Trophoblast cell (in vitro differentiated cells and primary cell): ENCODE measurements at regions not wholly inside any gene's neighbourhood (a gene's known extent, or its start where the extent isn't known, plus 50 kb on each side); places are given as distances from the start of the nearest gene placed in this dataset.

ENCODE experiments used
- DNase-seq, 2 donors: peaks; one replicate each; pipeline ENCODE4 v3.0.0-alpha.2; 2016
- H2AFZ ChIP-seq: 2 replicates; pipeline ENCODE4 v1.6.1; 2013; ENCODE audit warnings: low read length, moderate library complexity, mild to moderate bottlenecking; ENCODE audit not compliant: insufficient read depth, poor library complexity
- H2AK5ac ChIP-seq: 2 replicates; pipeline ENCODE4 v1.6.1; 2013; ENCODE audit warnings: mild to moderate bottlenecking, low read length
- H2BK120ac ChIP-seq: 2 replicates; pipeline ENCODE4 v1.6.1; 2013; ENCODE audit warnings: low read length, mild to moderate bottlenecking, moderate library complexity; ENCODE audit not compliant: insufficient read depth, poor library complexity
- H2BK12ac ChIP-seq: 2 replicates; pipeline ENCODE4 v1.6.1; 2013; ENCODE audit warnings: mild to moderate bottlenecking, low read length, moderate library complexity
- H2BK5ac ChIP-seq: 2 replicates; pipeline ENCODE4 v1.6.1; 2013; ENCODE audit warnings: low read length, low read depth, moderate library complexity, mild to moderate bottlenecking; ENCODE audit not compliant: poor library complexity
- H3K14ac ChIP-seq: 2 replicates; pipeline ENCODE4 v1.6.1; 2013; ENCODE audit warnings: mild to moderate bottlenecking, low read length
- H3K18ac ChIP-seq: 2 replicates; pipeline ENCODE4 v1.6.1; 2013; ENCODE audit warnings: mild to moderate bottlenecking, low read length
- H3K23ac ChIP-seq: 2 replicates; pipeline ENCODE4 v1.6.1; 2013; ENCODE audit warnings: low read length
- H3K27ac ChIP-seq: 2 replicates; pipeline ENCODE4 v1.5.1; 2013; ENCODE audit warnings: low read depth, mild to moderate bottlenecking, inconsistent platforms, low read length, moderate library complexity
- H3K27me3 ChIP-seq: 2 replicates; pipeline ENCODE4 v1.6.1; 2013; ENCODE audit warnings: inconsistent platforms, mild to moderate bottlenecking, low read length, moderate library complexity; ENCODE audit not compliant: insufficient read depth
- H3K36me3 ChIP-seq, 2 experiments: 1 replicate in 1 of 2; 2 replicates in 1 of 2; pipeline ENCODE4 v1.6.1; 2013; ENCODE audit warnings: low read length in 2 of 2, mild to moderate bottlenecking in 2 of 2, moderate library complexity in 1 of 2; ENCODE audit not compliant: insufficient read depth in 2 of 2, control insufficient read depth in 1 of 2
- H3K4ac ChIP-seq: 2 replicates; pipeline ENCODE4 v1.6.1; 2013; ENCODE audit warnings: low read depth, mild to moderate bottlenecking, low read length, moderate library complexity
- H3K4me1 ChIP-seq, 2 experiments: 1 replicate in 1 of 2; 2 replicates in 1 of 2; pipeline ENCODE4 v1.6.1; 2013; ENCODE audit warnings: low read length in 2 of 2, mild to moderate bottlenecking in 2 of 2, moderate library complexity in 1 of 2; ENCODE audit not compliant: insufficient read depth in 2 of 2, control insufficient read depth in 1 of 2
- H3K4me2 ChIP-seq: 2 replicates; pipeline ENCODE4 v1.6.1; 2013; ENCODE audit warnings: inconsistent platforms, mild to moderate bottlenecking, low read length, moderate library complexity
- H3K4me3 ChIP-seq: 2 replicates; pipeline ENCODE4 v1.5.1; 2013; ENCODE audit warnings: mild to moderate bottlenecking, low read depth, low read length, inconsistent platforms
- H3K79me1 ChIP-seq: one replicate; pipeline ENCODE4 v1.6.1; 2013; ENCODE audit warnings: low read length
- H3K79me2 ChIP-seq: 2 replicates; pipeline ENCODE4 v1.6.1; 2013; ENCODE audit warnings: low read length, mild to moderate bottlenecking; ENCODE audit not compliant: control insufficient read depth, insufficient read depth, poor library complexity
- H3K9ac ChIP-seq: 2 replicates; pipeline ENCODE4 v1.6.1; 2013; ENCODE audit warnings: mild to moderate bottlenecking, low read length
- H3K9me3 ChIP-seq: 2 replicates; pipeline ENCODE4 v1.6.1; 2013; ENCODE audit warnings: low read depth, mild to moderate bottlenecking, control low read depth, inconsistent platforms, low read length; ENCODE audit not compliant: insufficient read depth
- H4K12ac ChIP-seq: 2 replicates; pipeline ENCODE4 v1.6.1; 2013; ENCODE audit warnings: low read depth, mild to moderate bottlenecking, low read length, moderate library complexity
- H4K8ac ChIP-seq: 2 replicates; pipeline ENCODE4 v1.6.1; 2013; ENCODE audit warnings: low read depth, mild to moderate bottlenecking, low read length, moderate library complexity
- H4K91ac ChIP-seq: one replicate; pipeline ENCODE4 v1.6.1; 2013; ENCODE audit warnings: low read depth, mild to moderate bottlenecking, low read length, moderate library complexity
- WGBS: extraction: QIAGEN DNeasy Blood & Tissue Kit; methylation state at CpG from one replicate; pipeline ENCODE4 v1.1.7; 2013; ENCODE audit warnings: missing lambda C conversion rate; ENCODE audit not compliant: insufficient read length, insufficient coverage; ENCODE audit errors: extremely low coverage; 5-methylcytosine and 5-hydroxymethylcytosine counted together

GRCh38 chr5:116769470-116769869 lies 194.8 kb upstream of the SEMA6A start:
- peak overlapping the region; percentile 70 for H2BK120ac ChIP-seq
- no peak overlapping the region for H3K4me3 ChIP-seq
- no peaks in the 10 kb centered on the region for H3K9me3 ChIP-seq
- no peak overlapping the region for H4K12ac ChIP-seq
- peaks cover 0 to 10% of the 10 kb centered on the region in 2 experiments for H3K4me1 ChIP-seq
- H3K23ac ChIP-seq: no peak overlapping the region
- H3K14ac ChIP-seq: no peak overlapping the region
- H4K91ac ChIP-seq: no peak overlapping the region
- no peak for DNase-seq
- no peak overlapping the region for H3K9ac ChIP-seq
- H4K8ac ChIP-seq: no peak overlapping the region
- no peak overlapping the region for H3K18ac ChIP-seq
- H2AK5ac ChIP-seq: no peak overlapping the region
- no peak overlapping the region for H3K27ac ChIP-seq
- no peak overlapping the region for H3K4me2 ChIP-seq
- H3K4ac ChIP-seq: no peak overlapping the region
- no peaks in the 10 kb centered on the region for H3K27me3 ChIP-seq
- no CpG with 5 or more reads among the region's 7 CpGs for WGBS
- H2BK12ac ChIP-seq: no peak overlapping the region
- no peak overlapping the region for H2AFZ ChIP-seq
- H3K79me1 ChIP-seq: peaks cover 19% of the 10 kb centered on the region
- H2BK5ac ChIP-seq: no peak overlapping the region
- H3K36me3 ChIP-seq: no peaks in the 10 kb centered on the region
- peaks cover 2% of the 10 kb centered on the region for H3K79me2 ChIP-seq

- WGBS: no CpG with 5 or more reads among the region's 6 CpGs
- Histone ChIP-seq H3K4me3 (no peak overlapping the region), H3K4me1 (peaks cover 5 to 6% of the 10 kb centered on the region in 2 experiments), H3K14ac (no peak overlapping the region), H4K12ac (no peak overlapping the region), H3K27me3 (no peaks in the 10 kb centered on the region), H3K27ac (peak overlapping the region; percentile 53), H2AFZ (no peak overlapping the region), H3K9ac (no peak overlapping the region), H3K36me3 (no peaks in the 10 kb centered on the region), H2AK5ac (no peak overlapping the region), H3K23ac (no peak overlapping the region), H4K8ac (no peak overlapping the region), H2BK120ac (no peak overlapping the region), H3K79me1 (peaks cover 15% of the 10 kb centered on the region), H4K91ac (no peak overlapping the region), H3K9me3 (no peaks in the 10 kb centered on the region), H3K4me2 (no peak overlapping the region), H2BK12ac (no peak overlapping the region), H3K4ac (no peak overlapping the region), H3K79me2 (peaks cover 4% of the 10 kb centered on the region), H2BK5ac (no peak overlapping the region), H3K18ac (no peak overlapping the region)
- DNase-seq: peak; percentile 88 to 96
These were observed 191.9 kb upstream of the SEMA6A start for GRCh38 chr5:116766470-116766947.

GRCh38 chr5:116765441-116765840 lies 190.8 kb upstream of the SEMA6A start:
- no peak overlapping the region for H4K12ac ChIP-seq
- no peak overlapping the region for H3K9ac ChIP-seq
- no peak overlapping the region for H3K4ac ChIP-seq
- H3K27ac ChIP-seq: peak overlapping the region; percentile 15
- peaks cover 14% of the 10 kb centered on the region for H3K79me1 ChIP-seq
- H2AFZ ChIP-seq: no peak overlapping the region
- no peak overlapping the region for H3K4me3 ChIP-seq
- H2BK120ac ChIP-seq: peak overlapping the region; percentile 58
- H3K36me3 ChIP-seq: no peaks in the 10 kb centered on the region
- H3K23ac ChIP-seq: no peak overlapping the region
- no peaks in the 10 kb centered on the region for H3K9me3 ChIP-seq
- peak overlapping the region; percentile 69 for H3K18ac ChIP-seq
- peak overlapping the region; percentile 69 for H2BK5ac ChIP-seq
- peak in 1 of 2 donors; percentile 8 for DNase-seq
- peaks cover 3 to 5% of the 10 kb centered on the region in 2 experiments for H3K4me1 ChIP-seq
- peak overlapping the region; percentile 67 for H4K8ac ChIP-seq
- peaks cover 2% of the 10 kb centered on the region for H3K79me2 ChIP-seq
- H3K27me3 ChIP-seq: no peaks in the 10 kb centered on the region
- WGBS: no CpG with 5 or more reads among the region's 1 CpG
- peak overlapping the region; percentile 74 for H4K91ac ChIP-seq
- peak overlapping the region; percentile 94 for H3K14ac ChIP-seq
- H3K4me2 ChIP-seq: no peak overlapping the region
- peak overlapping the region; percentile 96 for H2BK12ac ChIP-seq
- peak overlapping the region; percentile 94 for H2AK5ac ChIP-seq

GRCh38 chr5:116764941-116765340 lies 190.3 kb upstream of the SEMA6A start:
- WGBS: no CpG with 5 or more reads among the region's 2 CpGs
- Histone ChIP-seq H2BK120ac (no peak overlapping the region), H3K14ac (no peak overlapping the region), H3K23ac (no peak overlapping the region), H2AK5ac (no peak overlapping the region), H3K79me2 (peaks cover 2% of the 10 kb centered on the region), H2AFZ (no peak overlapping the region), H2BK12ac (no peak overlapping the region), H3K27me3 (no peaks in the 10 kb centered on the region), H4K91ac (peak overlapping the region; percentile 74), H3K4me3 (no peak overlapping the region), H4K12ac (no peak overlapping the region), H3K18ac (no peak overlapping the region), H3K9me3 (no peaks in the 10 kb centered on the region), H3K4me1 (peaks cover 3 to 5% of the 10 kb centered on the region in 2 experiments), H3K79me1 (peaks cover 12% of the 10 kb centered on the region), H3K4me2 (no peak overlapping the region), H2BK5ac (no peak overlapping the region), H3K36me3 (no peaks in the 10 kb centered on the region), H3K9ac (no peak overlapping the region), H4K8ac (no peak overlapping the region), H3K27ac (no peak overlapping the region), H3K4ac (no peak overlapping the region)
- DNase-seq: peak in 1 of 2 donors; percentile 70
